ENCODE measurements at regions not wholly inside any gene's neighbourhood (a gene's known extent, or its start where the extent isn't known, plus 50 kb on each side); places are given as distances from the start of the nearest gene placed in this dataset.
"Not testable (repeated sequence)": the region's sequence is repeated elsewhere in the genome, so short reads cannot be mapped to it uniquely, and the experiment has no call there.

DNA sequence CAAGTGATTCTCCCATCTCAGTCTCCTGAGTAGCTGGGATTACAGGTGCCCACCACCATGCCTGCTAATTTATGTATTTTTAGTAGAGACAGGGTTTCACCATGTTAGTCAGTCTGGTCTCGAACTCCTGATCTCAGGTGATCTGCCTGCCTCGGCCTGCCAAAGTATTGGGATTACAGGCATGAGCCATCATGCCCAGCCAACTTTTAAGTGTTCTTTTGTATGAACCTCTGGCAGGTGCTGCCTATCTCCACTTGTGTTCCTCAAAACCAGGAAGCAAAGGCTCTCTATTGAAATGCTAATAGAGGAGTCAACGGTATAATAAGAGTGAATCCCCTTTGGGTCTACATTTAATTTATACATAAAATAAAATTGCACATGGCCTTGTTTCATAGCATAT is 1212.0 kb downstream of the VRK1 start:
- H3K18ac ChIP-seq (ENCODE audit: low read depth, low read length); intact Hi-C loops (cut with micrococcal nuclease); H3K4me2 ChIP-seq (ENCODE audit: low read depth, low read length); H4K8ac ChIP-seq (ENCODE audit: low read depth in 2 of 2, low read length in 2 of 2); H3K4me3 ChIP-seq (ENCODE audit: insufficient read depth, low read depth, low read length); H3K9me1 ChIP-seq (ENCODE audit: insufficient read depth, low read length); ATAC-seq (ENCODE audit: low read depth); H2BK120ac ChIP-seq (ENCODE audit: low read depth, low read length); H2BK15ac ChIP-seq (ENCODE audit: low read depth, low read length); H3K79me1 ChIP-seq (ENCODE audit: low read depth in 1 of 2, low read length in 2 of 2); H3K9ac ChIP-seq (ENCODE audit: low read depth, low read length); H4K20me1 ChIP-seq (ENCODE audit: insufficient read depth, low read length); H3K27ac ChIP-seq (ENCODE audit: insufficient read depth, low read length); H3K27me3 ChIP-seq (ENCODE audit: control insufficient read depth, insufficient read depth, low read length); H4K5ac ChIP-seq (ENCODE audit: low read depth, low read length); in situ Hi-C loops (cut with MboI; ENCODE audit: low sequenced_read_pairs); H3K23ac ChIP-seq (ENCODE audit: low read depth, low read length); H2BK20ac ChIP-seq (ENCODE audit: low read depth, low read length); POLR2A ChIA-PET (ENCODE audit: unreplicated experiment); BruUV-seq (replicated peaks); H3K56ac ChIP-seq (ENCODE audit: extremely low read depth, insufficient read depth, low read length); H2BK5ac ChIP-seq (ENCODE audit: low read depth, low read length, poor library complexity, severe bottlenecking); dilution Hi-C loops (cut with HindIII; ENCODE audit: low sequenced_read_pairs, unreplicated experiment); H4K91ac ChIP-seq (ENCODE audit: insufficient read depth, low read depth, low read length); H3K36me3 ChIP-seq (ENCODE audit: control insufficient read depth, insufficient read depth, low read length); H3K9me3 ChIP-seq (ENCODE audit: control insufficient read depth, insufficient read depth, low read length); CTCF ChIA-PET; H3K4me1 ChIP-seq (ENCODE audit: control insufficient read depth, insufficient read depth, low read length); H2AK9ac ChIP-seq (replicated peaks; ENCODE audit: low read depth, low read length, poor library complexity); H2AFZ ChIP-seq (replicated peaks; ENCODE audit: low read length, poor library complexity); H2AK5ac ChIP-seq (ENCODE audit: low read depth, low read length); H3K4ac ChIP-seq (ENCODE audit: low read depth, low read length); DNase-seq; H3K14ac ChIP-seq (replicated peaks; ENCODE audit: low read depth, low read length): not testable (repeated sequence)
- WGBS, 2 experiments (ENCODE audit: extremely low coverage in 2 of 2, insufficient read length in 1 of 2) = no CpG with 5 or more reads among the region's 3 CpGs

Measured in IMR-90 (cell line).